Mesenchymal stem cell (in vitro differentiated cells and primary cell): ENCODE measurements at regions not wholly inside any gene's neighbourhood (a gene's known extent, or its start where the extent isn't known, plus 50 kb on each side); places are given as distances from the start of the nearest gene placed in this dataset.

ENCODE experiments used
- DNase-seq: peaks from one replicate; pipeline ENCODE4 v3.0.0-alpha.2; 2013
- H2AFZ ChIP-seq: one replicate; pipeline ENCODE4 v1.6.1; 2013; ENCODE audit warnings: low read depth, mild to moderate bottlenecking, control low read depth, inconsistent platforms, low read length, moderate library complexity
- H2AK5ac ChIP-seq: 2 replicates; pipeline ENCODE4 v1.6.1; 2013; ENCODE audit warnings: low read length, moderate library complexity, mild to moderate bottlenecking, inconsistent platforms; ENCODE audit not compliant: severe bottlenecking
- H2BK120ac ChIP-seq: one replicate; pipeline ENCODE4 v1.6.1; 2013; ENCODE audit warnings: low read depth, mild to moderate bottlenecking, inconsistent platforms, low read length, moderate library complexity
- H2BK12ac ChIP-seq, 2 experiments: one replicate each; pipeline ENCODE4 v1.6.1; 2013; ENCODE audit warnings: inconsistent platforms in 2 of 2, low read length in 2 of 2, mild to moderate bottlenecking in 2 of 2, moderate library complexity in 2 of 2, control low read depth in 1 of 2
- H2BK15ac ChIP-seq: one replicate; pipeline ENCODE4 v1.6.1; 2013; ENCODE audit warnings: mild to moderate bottlenecking, low read depth, inconsistent platforms; ENCODE audit not compliant: poor library complexity, severe bottlenecking
- H2BK5ac ChIP-seq: 2 replicates; pipeline ENCODE4 v1.6.1; 2013; ENCODE audit warnings: low read depth, mild to moderate bottlenecking, low read length, control low read depth, inconsistent platforms; ENCODE audit not compliant: poor library complexity, severe bottlenecking
- H3K14ac ChIP-seq, 2 experiments: one replicate each; pipeline ENCODE4 v1.6.1; 2013; ENCODE audit warnings: inconsistent platforms in 2 of 2, low read length in 2 of 2, control low read depth in 1 of 2, mild to moderate bottlenecking in 1 of 2, moderate library complexity in 1 of 2
- H3K18ac ChIP-seq, 2 experiments: one replicate each; pipeline ENCODE4 v1.6.1; 2013; ENCODE audit warnings: inconsistent platforms in 2 of 2, low read length in 2 of 2, control low read depth in 1 of 2, low read depth in 1 of 2, mild to moderate bottlenecking in 1 of 2
- H3K23ac ChIP-seq, 2 experiments: one replicate each; pipeline ENCODE4 v1.6.1; 2013; ENCODE audit warnings: inconsistent platforms in 2 of 2, low read length in 2 of 2, mild to moderate bottlenecking in 2 of 2, moderate library complexity in 2 of 2, control low read depth in 1 of 2
- H3K27ac ChIP-seq: 2 replicates; pipeline ENCODE4 v1.5.1; 2013; ENCODE audit warnings: mild to moderate bottlenecking, moderate library complexity, low read length, control low read depth, inconsistent platforms; ENCODE audit not compliant: poor library complexity, severe bottlenecking
- H3K27me3 ChIP-seq, 2 experiments: 2 replicates each; pipeline versions ENCODE4 v1.6.1 to v1.7.0; 2013; ENCODE audit warnings: low read length in 2 of 2, mild to moderate bottlenecking in 2 of 2, moderate library complexity in 2 of 2, control low read depth in 1 of 2, inconsistent platforms in 1 of 2; ENCODE audit not compliant: control insufficient read depth in 1 of 2, insufficient read depth in 1 of 2
- H3K36me3 ChIP-seq, 2 experiments: 2 replicates each; pipeline versions ENCODE4 v1.6.1 to v1.7.0; 2013; ENCODE audit warnings: low read length in 2 of 2, control low read depth in 1 of 2, inconsistent platforms in 1 of 2, low read depth in 1 of 2, mild to moderate bottlenecking in 1 of 2; ENCODE audit not compliant: insufficient read depth in 2 of 2, control insufficient read depth in 1 of 2
- H3K4ac ChIP-seq, 2 experiments: one replicate each; pipeline ENCODE4 v1.6.1; 2013; ENCODE audit warnings: inconsistent platforms in 2 of 2, low read length in 2 of 2, mild to moderate bottlenecking in 2 of 2, moderate library complexity in 2 of 2, control low read depth in 1 of 2, low read depth in 1 of 2
- H3K4me1 ChIP-seq: 2 replicates; pipeline ENCODE4 v1.6.1; 2013; ENCODE audit warnings: low read depth, low read length, control low read depth; ENCODE audit not compliant: control insufficient read depth, insufficient read depth
- H3K4me2 ChIP-seq: 2 replicates; pipeline ENCODE4 v1.6.1; 2013; ENCODE audit warnings: low read length, mild to moderate bottlenecking, inconsistent platforms; ENCODE audit not compliant: poor library complexity, severe bottlenecking
- H3K4me3 ChIP-seq, 2 experiments: 2 replicates each; pipeline versions ENCODE4 v1.5.1 to v1.7.0; 2013; ENCODE audit warnings: low read length in 2 of 2, mild to moderate bottlenecking in 2 of 2, control low read depth in 1 of 2, low read depth in 1 of 2; ENCODE audit not compliant: insufficient read depth in 1 of 2
- H3K79me1 ChIP-seq: replicated peaks from 2 replicates; pipeline ENCODE4 v1.6.1; 2013; ENCODE audit warnings: mild to moderate bottlenecking, control low read depth, low read length, inconsistent platforms; ENCODE audit not compliant: poor library complexity, severe bottlenecking
- H3K9ac ChIP-seq: 2 replicates; pipeline ENCODE4 v1.7.0; 2013; ENCODE audit warnings: mild to moderate bottlenecking, low read length, moderate library complexity
- H3K9me3 ChIP-seq: 2 replicates; pipeline ENCODE4 v1.7.0; 2013; ENCODE audit warnings: mild to moderate bottlenecking, low read length; ENCODE audit not compliant: control insufficient read depth
- H4K8ac ChIP-seq: one replicate; pipeline ENCODE4 v1.6.1; 2013; ENCODE audit warnings: inconsistent platforms, mild to moderate bottlenecking, low read length, moderate library complexity
- H4K91ac ChIP-seq: one replicate; pipeline ENCODE4 v1.6.1; 2013; ENCODE audit warnings: mild to moderate bottlenecking, low read length, inconsistent platforms
- WGBS: methylation state at CpG from one replicate; pipeline ENCODE4 v1.1.7; 2013; ENCODE audit warnings: mixed read lengths; 5-methylcytosine and 5-hydroxymethylcytosine counted together

DNA sequence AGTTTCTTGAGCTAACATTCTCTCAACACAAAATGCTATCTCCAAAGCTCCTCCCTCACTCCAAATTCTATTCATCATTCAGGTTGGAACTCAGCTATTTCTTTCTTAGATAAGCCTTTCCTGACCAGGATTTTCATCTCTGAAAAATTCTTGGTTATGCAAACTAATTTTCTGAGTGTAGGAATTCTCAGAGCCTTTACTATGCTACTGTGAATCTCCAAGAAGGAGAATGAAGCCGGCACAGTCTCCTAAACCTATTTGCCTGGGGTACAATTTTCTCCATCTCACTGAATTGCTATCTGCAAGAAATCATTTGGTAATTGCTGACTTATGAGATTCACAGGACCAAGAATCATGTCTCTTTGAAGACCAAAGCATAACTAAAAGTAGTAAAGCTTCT, 325.9 kb upstream of the ESRRG start:
- no peaks in the 10 kb centered on the region for H3K9me3 ChIP-seq
- H3K4me1 ChIP-seq = no peaks in the 10 kb centered on the region
- H2AFZ ChIP-seq = no peak overlapping the region
- no peak overlapping the region for H2AK5ac ChIP-seq
- no peak overlapping the region for H3K9ac ChIP-seq
- H3K14ac ChIP-seq = no peak overlapping the region
- H3K4me3 ChIP-seq = no peak overlapping the region
- no peaks in the 10 kb centered on the region for H3K27me3 ChIP-seq
- H2BK120ac ChIP-seq = no peak overlapping the region
- H3K23ac ChIP-seq = no peak overlapping the region
- no peaks in the 10 kb centered on the region for H3K79me1 ChIP-seq
- no peak overlapping the region for H4K8ac ChIP-seq
- DNase-seq = no peak
- H4K91ac ChIP-seq = no peak overlapping the region
- no peak overlapping the region for H3K4ac ChIP-seq
- H3K4me2 ChIP-seq = no peak overlapping the region
- WGBS = no CpG with 5 or more reads among the region's 1 CpG
- no peaks in the 10 kb centered on the region for H3K36me3 ChIP-seq
- no peak overlapping the region for H2BK5ac ChIP-seq
- H2BK15ac ChIP-seq = no peak overlapping the region
- H3K18ac ChIP-seq = no peak overlapping the region
- H3K27ac ChIP-seq = no peak overlapping the region
- no peak overlapping the region for H2BK12ac ChIP-seq

DNA sequence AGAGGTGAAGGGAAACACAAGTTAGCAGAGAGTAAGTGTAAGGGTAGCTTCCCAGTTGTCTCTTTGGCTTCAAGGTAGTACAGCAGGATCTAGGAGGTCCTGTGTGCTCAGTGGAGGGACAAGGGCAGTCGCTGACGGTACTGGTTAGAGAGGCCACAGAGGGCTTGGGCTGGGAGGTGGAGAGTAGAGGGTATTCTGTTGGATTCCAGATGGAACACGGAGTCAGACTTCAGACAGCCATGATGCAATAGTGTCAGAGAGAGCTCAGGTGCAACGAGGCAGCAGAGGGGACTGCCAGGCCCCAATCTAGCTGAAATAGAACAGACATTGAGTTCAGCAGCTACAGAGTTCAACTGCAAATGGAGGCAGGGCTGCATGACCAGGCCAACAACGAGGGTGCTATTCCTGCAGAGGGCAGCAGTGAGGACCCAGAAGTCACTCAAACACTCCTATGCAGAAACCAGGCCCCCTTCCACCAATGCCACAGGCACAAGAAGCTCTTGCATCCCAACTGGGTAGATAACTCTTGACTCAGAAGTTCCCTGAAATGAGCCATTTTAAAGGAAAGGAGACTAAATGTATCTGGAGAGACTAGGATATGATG, 325.0 kb upstream of the ESRRG start:
- no peak overlapping the region for H2BK120ac ChIP-seq
- H3K14ac ChIP-seq = no peak overlapping the region
- no peak overlapping the region for H3K27ac ChIP-seq
- H3K9ac ChIP-seq = no peak overlapping the region
- no peak overlapping the region for H3K4ac ChIP-seq
- no peak overlapping the region for H2BK12ac ChIP-seq
- no peak overlapping the region for H3K23ac ChIP-seq
- H3K27me3 ChIP-seq = no peaks in the 10 kb centered on the region
- 59% methylated on average over 5 of the region's 5 CpGs for WGBS
- no peak overlapping the region for H3K4me3 ChIP-seq
- no peak for DNase-seq
- H2BK5ac ChIP-seq = no peak overlapping the region
- H2AK5ac ChIP-seq = no peak overlapping the region
- no peaks in the 10 kb centered on the region for H3K36me3 ChIP-seq
- no peaks in the 10 kb centered on the region for H3K79me1 ChIP-seq
- H2BK15ac ChIP-seq = no peak overlapping the region
- no peaks in the 10 kb centered on the region for H3K9me3 ChIP-seq
- no peaks in the 10 kb centered on the region for H3K4me1 ChIP-seq
- H4K8ac ChIP-seq = no peak overlapping the region
- no peak overlapping the region for H3K4me2 ChIP-seq
- H4K91ac ChIP-seq = no peak overlapping the region
- no peak overlapping the region for H2AFZ ChIP-seq
- no peak overlapping the region for H3K18ac ChIP-seq

DNA sequence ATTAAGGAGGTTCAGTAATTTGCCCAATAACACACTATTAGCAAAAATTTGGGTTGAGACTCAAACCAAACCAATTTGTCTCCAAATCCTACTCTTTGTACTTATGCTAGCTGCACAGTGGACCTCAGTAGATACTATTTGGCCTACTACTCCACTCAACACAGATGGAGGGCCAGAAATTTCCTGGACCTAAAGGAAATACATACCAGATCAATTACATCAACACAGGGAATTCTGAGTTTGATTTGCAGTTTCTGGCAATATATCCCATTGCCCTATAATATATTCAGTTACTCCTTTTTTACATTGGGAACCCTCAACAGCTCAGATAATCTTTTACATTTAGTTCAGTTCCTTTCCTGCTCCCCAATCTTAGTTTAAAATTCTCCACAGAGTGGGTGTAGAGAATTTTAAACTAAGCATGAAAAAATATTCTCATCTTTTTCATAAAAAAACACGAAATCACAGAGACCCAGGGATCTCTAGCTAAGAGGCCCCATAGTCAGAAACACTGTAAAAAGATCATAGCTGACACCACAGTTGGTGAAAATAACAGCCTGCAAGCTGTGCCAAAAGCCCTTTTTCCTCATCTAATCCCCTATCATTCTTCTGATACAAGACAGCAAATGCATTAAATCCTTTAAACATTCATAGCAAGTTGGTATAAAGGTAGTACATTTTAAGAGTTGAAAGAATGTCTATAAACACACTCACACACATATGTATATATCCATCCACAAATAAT, 317.7 kb upstream of the ESRRG start:
- Histone ChIP-seq H2BK5ac (no peak overlapping the region), H3K27me3 (no peaks in the 10 kb centered on the region), H3K4me3 (no peak overlapping the region), H3K4ac (no peak overlapping the region), H2BK120ac (no peak overlapping the region), H3K36me3 (no peaks in the 10 kb centered on the region), H3K4me2 (no peak overlapping the region), H3K4me1 (no peaks in the 10 kb centered on the region), H3K79me1 (no peaks in the 10 kb centered on the region), H4K8ac (no peak overlapping the region), H3K23ac (no peak overlapping the region), H3K9ac (no peak overlapping the region), H2BK15ac (no peak overlapping the region), H4K91ac (no peak overlapping the region), H3K27ac (no peak overlapping the region), H3K14ac (no peak overlapping the region), H2AK5ac (no peak overlapping the region), H2BK12ac (no peak overlapping the region), H3K18ac (no peak overlapping the region), H2AFZ (no peak overlapping the region), H3K9me3 (peaks cover 25% of the 10 kb centered on the region)
- WGBS = 69% methylated on average over 1 of the region's 1 CpG
- DNase-seq = no peak

DNA sequence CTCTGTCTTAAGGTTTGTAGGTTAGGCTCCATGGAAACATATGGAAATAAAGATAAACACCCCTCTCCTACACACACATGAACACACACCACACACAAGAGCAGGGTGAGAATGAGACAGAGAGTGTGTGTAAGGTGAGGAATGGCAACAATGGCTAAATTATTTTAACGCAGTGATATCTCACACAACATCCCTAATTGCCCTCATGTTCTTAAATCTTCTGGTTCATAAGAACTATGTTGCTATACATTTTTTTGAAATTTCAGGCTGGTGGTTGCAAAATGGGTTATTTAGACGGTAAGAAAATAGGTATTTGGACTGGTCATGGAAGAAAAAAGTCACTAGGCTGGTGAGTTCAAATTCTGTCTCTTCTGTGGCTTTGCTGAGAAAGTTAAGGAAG, 316.7 kb upstream of the ESRRG start:
- no peak overlapping the region for H3K27ac ChIP-seq
- no peaks in the 10 kb centered on the region for H3K79me1 ChIP-seq

More for the DNA sequence above, 316.7 kb upstream of the ESRRG start:
- H3K23ac ChIP-seq = no peak overlapping the region
- no peak overlapping the region for H2BK12ac ChIP-seq
- H4K8ac ChIP-seq = no peak overlapping the region
- no peak overlapping the region for H3K14ac ChIP-seq
- peaks cover 25% of the 10 kb centered on the region for H3K9me3 ChIP-seq
- no peak overlapping the region for H3K4me2 ChIP-seq
- H2BK120ac ChIP-seq = no peak overlapping the region
- no peak for DNase-seq
- no peak overlapping the region for H2BK5ac ChIP-seq
- H3K27me3 ChIP-seq = no peaks in the 10 kb centered on the region
- no peaks in the 10 kb centered on the region for H3K36me3 ChIP-seq
- H2BK15ac ChIP-seq = no peak overlapping the region
- 86% methylated on average over 1 of the region's 2 CpGs for WGBS
- H3K18ac ChIP-seq = no peak overlapping the region
- no peak overlapping the region for H3K4me3 ChIP-seq
- no peak overlapping the region for H3K9ac ChIP-seq
- no peak overlapping the region for H3K4ac ChIP-seq
- no peak overlapping the region for H2AFZ ChIP-seq
- no peak overlapping the region for H2AK5ac ChIP-seq
- no peak overlapping the region for H4K91ac ChIP-seq
- no peaks in the 10 kb centered on the region for H3K4me1 ChIP-seq
